Non-pigmented ciliary epithelial cell (primary cell): ENCODE measurements at regions not wholly inside any gene's neighbourhood (a gene's known extent, or its start where the extent isn't known, plus 50 kb on each side); places are given as distances from the start of the nearest gene placed in this dataset.
"Not testable (repeated sequence)": the region's sequence is repeated elsewhere in the genome, so short reads cannot be mapped to it uniquely, and the experiment has no call there.

Source experiments
- DNase-seq: peaks from one replicate; pipeline ENCODE4 v3.0.0-alpha.2; 2010; ENCODE audit warnings: low read depth

DNA sequence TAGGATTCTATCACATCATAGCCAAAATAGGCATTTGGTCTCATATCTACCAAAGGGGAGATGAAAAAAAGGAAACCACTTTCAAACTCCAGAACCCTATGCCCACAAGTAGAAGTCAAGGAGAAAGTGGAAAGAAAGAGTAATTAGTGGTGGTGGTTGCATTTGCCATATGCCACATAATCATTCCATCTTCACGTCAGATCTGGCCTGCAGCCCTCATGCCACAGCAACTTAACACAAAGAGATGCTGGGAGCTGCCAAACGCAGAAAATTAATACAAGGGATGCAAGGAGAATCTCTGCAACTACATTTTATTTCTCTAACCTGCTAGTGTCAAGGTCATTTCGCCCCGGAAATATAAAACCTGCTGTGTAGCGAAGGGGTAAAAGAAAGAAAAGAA, 148.6 kb upstream of the FOXN3 start:
- no peak for DNase-seq

DNA sequence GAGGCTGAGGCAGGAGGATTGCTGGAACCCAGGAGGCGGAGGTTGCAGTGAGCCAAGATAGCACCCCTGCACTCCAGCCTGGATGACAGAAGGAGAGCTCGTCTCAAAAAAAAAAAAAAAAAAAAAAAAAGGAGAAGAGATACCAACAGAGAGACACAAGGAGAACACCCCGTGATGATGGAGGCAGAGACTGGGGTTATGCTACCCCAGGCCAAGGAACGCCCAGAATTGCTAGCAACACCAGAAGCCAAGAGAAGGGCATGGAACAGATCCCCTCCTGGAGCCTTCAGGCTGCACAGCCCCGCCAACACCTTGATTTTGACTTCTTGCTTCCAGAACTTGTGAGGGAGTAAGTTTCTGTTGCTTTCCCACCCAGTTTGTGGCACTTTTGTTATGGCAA, 148.0 kb upstream of the FOXN3 start:
- DNase-seq = no peak

DNA sequence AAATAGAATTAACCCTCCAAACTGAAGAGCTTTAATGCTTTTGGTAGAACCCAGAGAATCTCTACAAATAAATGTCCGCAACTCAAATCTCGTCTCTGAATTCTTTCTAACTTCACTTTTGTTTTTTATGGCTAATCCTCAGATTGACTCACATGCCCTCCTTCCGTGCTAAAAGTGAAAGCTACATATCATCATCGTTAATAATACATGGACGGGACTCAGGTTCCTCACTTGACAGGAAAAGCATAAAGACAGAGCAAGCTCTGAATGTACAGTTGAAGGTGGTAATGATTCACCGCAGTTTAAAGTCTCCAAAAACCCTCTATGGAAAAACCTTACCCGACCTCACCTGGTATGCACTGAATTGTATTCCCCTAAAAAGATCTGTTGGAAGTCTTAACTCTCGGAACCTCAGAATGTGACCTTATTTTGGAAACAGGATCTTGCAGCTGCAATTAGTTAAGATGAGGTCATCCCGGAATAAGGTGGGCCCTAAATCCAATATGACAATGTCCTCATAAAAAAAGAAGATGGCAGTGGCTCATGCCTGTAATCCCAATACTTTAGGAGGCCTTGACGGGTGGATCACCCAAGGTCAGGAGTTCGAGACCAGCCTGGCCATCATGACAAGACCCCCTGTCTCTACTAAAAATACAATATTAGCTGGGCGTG, 147.4 kb upstream of the FOXN3 start:
- no peak for DNase-seq

DNA sequence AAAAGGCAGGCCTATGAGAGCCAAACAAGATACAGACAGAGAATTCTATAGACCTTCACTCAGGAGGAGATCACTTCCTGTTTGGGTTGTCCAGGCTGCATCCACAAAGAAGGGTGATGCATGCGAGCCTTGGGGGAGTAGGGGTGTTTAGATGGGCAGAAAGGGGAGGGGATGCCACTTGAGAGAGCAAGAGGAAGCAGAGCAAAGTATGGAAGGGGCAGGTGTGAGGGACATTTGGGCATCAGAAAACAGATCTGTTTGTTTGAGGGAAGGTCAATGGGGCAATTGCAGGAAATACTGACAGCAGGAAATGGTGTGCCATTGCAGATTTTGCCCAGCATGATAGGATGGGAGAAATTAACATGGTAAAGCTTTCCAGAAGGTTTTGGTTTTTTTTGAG, 146.4 kb upstream of the FOXN3 start:
- no peak for DNase-seq

DNA sequence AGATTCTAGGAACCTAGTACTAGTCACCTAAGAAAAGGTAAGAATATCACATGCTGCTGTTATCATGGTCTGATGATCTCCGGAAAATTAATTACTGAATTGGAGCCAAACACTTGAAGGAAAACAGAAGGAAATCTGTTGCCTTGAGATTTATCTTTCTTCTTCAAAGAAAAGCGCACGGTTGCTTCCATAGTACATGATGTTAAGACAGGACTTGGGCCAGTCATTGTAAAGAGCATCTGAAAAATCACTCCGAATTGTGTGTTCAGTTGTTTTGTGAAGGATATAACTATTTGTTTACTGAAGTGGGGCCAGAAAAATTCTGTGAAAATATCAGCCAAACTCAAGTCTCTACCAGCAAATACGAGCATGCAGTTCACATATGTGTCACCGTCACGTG, 134.9 kb upstream of the FOXN3 start:
- no peak for DNase-seq

DNA sequence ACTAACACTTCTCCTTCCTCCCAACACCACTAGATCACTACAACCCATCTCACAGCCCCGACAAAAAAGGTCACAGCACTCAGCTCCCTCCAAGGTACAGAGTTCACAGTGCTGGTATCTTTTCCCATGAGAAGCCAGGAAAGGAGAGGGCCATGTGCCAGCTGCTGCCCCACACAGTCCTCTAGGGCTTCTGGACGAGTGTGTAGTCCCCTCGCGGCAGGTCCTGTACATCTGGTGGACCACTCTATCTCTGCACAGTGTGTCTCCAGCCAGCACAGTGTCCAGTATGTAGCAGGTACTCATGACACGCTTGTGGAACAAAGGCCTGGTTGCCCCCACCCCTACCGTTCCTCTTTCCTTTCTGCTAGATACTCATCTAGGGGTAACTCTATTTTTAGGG, 134.4 kb upstream of the FOXN3 start:
- DNase-seq = no peak

DNA sequence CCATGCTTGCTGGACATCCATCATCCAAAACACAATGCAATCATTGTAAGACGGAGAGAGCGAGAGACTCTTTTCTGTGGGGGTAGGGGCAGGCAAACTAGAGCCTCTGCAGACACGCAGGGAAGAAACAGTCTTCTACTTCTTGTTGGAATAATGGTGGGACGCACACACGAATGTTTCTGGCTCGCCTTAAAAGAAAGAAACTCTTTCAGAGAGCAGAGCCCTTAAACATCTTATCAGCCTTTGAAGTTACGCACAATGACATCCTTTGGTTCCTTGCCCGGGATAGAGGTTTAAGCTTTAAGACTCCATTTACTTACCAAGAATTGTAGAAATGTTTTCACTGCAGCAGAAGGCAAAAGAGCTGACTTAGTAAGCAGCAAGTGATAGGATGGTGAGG, 133.8 kb upstream of the FOXN3 start:
- no peak for DNase-seq

DNA sequence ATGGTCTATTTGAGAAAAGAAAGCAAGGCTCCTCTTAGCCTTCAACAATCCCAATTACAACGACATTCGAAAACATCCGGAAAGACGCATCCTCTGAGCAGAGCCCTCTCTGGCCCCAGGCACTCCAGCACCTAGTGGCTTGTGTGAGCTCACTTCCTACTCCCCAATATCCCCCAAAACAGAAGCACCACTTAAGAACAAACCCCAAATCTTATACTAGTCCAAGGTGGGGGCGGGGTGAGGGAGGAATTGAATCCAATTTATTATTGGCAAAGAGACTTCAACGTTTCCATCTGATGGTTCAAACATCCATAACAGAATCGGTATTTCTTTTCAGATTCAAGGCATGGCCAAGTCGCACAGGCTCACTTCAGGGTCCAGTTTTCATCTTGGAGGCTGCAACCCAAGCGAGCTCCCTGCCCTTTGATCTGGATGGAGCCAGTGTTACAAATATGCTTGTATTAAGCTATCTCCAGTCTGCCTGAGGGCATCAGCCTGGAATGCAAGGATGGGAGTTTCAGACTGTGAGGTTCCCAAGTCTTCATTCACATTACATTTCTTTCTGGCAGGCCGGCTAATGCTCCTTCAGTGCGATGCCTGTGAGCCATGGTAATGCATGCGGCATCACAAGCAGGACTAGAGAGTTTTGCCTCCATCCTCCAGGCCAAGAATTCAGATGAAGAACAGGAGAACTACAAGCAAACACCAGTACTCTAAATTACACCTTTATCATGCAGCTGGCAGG, 132.5 kb upstream of the FOXN3 start:
- DNase-seq = no peak

DNA sequence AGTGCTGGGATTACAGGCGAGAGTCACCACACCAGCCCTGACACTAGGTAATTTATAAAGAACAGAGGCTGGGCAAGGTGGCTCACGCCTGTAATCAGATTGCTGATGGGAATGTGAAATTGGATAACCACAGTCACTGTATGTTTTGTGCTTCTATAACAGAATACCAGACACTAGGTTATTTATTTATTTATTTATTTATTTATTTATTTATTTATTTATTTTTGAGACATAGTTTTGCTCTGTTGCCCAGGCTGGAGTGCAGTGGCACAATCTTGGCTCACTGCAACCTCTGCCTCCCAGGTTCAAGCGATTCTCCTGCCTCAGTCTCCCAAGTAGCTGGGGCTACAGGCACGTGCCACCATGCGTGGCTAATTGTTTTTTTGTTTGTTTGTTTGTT, 130.0 kb upstream of the FOXN3 start:
- not testable (repeated sequence) for DNase-seq

DNA sequence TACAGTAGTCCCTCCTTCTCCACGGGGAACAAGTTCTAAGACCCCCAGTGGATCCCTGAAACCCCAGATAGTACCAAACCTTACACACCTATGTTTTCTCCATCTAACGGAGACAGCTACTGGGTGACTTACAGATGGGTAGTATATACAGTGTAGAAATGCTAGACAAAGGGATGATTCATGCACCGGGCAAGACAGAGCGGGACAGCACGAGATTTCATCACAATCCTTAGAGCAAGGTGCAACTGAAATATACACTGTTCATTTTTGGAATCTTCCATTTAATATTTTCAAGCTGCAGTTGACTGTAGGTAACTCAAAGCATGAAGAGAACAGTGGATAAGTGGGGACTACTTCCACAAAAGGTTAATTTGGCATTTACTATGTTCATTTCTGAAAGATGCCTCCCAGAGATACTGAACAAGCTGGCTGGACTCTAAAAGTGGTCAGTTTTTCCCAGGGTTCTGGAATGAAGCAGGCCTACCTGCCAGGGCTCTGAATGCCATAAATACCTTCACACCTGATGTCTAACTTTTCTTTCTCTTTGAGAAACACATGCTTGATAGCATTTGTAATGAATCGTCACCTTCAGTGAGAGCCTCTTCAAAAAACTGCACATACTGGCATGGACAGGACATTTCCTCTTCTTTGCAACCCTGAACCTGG, 127.7 kb upstream of the FOXN3 start:
- DNase-seq = no peak

DNA sequence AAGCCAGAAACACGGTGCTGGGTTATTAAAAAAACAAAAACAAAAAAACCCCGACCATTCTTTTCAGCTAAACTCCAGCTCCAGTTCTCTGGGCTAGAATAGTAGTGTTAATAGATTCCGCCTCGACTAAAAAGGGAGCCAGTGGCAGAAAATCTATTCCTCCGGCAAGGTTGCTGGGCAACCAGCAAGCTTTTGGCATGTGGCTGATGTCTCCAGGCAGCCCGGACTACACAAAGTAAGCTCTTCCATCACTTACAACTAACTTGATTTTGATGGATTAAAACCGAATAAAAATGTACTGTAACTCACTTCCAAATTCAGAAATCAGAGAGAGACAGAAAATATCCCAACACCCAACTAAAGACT, 126.4 kb upstream of the FOXN3 start:
- DNase-seq = no peak

DNA sequence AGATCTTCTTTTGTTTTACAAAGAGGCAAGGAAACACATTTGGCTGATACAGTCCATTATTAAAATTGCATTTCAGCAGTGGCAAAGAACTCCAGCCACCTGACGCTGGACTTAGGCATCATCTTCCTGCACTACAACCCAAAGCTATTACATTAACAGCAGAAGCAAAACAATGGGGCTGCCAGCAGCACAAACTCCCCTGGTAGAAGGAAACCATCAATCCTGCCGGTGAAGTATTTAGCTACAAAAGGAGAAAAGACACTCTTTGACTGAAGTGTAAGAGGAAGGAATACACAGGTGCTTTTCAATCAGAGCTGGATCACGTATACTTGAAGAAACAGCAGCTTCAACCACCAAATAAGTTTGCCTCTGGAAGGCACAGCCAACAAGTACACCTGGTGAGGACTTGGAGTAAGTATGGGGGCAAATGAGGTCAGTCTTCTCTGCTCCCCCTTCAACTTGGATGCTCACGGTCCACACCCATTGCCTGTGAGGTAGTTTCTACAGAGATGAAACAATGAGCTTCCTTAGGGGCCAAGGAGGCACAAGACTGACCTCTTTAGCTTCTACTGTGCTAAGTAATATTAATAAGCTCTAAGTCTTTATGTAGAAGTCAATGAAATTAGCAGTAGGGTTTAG, 125.9 kb upstream of the FOXN3 start:
- DNase-seq = no peak

DNA sequence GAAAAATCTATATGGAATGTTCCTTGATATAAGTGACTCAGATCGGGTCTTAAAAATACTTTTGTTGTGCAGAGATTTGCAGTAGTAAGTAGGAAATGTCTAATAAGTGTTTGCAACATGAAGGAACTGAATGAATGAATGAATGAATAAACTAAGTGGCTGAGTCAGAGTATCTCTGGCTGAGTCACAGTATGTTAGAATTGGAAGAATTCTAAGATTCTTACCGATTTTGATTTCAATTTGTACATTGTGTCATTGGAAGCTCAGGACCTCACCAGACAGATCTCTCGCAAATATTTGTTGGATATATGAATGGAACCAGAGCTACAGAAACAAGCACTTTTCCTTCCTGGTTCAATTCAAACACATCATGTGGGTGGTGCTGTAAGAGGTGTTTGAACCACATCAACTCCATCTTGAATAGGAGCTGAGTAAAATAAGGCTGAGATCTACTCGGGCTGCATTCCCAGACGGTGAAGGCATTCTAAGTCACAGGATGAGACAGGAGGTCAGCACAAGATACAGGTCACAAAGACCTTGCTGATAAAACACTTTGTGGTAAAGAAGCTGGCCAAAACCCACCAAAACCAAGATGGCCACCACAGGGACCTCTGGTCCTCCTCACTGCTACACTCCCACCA, 123.9 kb upstream of the FOXN3 start:
- peak; percentile 81 for DNase-seq

DNA sequence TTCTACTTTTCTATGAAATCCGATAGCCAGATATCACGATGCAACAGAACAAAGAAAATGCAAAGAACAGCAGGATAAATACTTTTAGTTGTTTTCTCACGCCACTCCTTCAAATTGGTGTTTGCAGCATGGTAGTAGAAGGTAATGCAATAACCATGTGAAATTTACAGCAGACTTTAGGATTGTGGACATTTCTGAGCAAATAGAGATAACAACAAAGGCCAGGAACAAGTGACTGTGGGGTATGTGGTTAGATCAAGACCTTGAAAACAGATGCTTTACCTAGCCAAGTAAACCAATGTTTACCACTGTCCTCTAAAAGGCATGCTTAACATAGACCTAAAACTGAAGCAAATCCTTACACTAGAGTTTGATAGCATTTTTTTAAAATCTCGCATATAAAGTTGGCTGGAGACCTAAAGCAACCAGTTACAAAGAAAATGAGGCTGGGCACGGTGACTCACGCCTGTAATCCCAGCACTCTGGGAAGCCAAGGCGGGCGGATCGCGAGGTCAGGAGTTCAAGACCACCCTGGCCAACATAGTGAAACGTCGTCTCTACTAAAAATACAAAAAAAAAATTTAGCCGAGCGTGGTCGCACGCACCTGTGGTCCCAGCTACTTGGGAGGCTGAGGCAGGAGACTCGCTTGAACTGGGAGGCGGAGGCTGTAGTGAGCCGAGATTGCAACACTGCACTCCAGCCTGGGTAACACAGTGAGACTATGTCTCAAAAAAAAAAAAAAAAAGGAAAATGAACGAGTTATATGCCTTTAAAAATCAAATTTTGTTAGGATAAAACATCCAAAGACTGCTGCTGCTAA, 123.2 kb upstream of the FOXN3 start:
- peak; percentile 48 for DNase-seq

DNA sequence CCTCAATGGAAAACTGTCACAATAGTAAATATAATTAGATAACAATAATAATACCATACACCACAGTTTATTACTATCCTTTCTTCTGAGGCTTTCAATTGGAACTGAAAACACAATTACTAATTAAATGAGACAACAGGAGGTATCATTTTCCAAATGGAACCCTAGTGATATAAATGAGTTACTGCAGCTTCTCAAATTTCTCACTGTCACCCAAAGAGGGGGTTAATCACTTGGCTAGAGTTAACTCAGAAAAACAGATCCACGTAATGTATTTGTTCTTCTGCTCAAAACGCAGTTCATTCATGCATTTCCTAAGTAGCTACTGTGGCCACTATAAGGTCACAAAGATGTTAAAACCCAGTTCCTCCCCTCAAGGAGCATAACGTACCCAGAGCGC, 120.9 kb upstream of the FOXN3 start:
- no peak for DNase-seq

DNA sequence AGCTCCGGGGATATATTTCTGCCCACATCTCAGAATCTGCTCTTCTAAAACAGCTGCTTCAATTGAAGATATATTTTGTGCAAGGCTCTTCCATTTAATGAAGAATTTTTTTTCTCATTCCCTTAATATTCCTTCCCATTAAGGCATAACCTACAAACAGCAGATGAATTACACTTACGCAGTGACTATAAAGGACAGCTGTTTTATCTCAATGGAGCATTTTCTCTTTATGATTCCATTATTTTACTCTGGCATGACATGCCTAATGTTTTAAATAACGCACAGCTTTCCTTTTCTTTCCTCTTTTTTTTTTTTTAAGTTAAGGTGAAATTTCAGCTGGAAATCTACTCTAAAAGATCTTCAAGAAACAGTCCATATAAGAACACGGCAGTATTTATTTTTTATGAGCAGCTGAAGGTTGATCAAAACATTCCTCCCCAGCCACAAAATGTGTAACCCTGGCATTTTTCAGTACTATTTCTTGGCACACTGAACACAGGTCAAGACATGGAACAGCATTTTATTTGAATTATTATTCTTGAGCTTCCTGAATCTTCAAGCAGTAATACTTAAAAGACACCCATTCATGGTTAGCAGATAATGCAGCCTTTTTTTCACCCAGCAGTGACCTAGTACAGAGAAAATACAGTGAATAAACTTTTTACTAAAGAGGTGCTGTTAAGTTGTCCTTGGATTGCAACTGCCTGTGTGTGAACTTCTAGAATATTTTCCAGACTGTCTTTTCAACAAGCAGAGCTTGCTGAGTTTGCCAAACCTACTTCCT, 118.1 kb upstream of the FOXN3 start:
- DNase-seq = no peak

DNA sequence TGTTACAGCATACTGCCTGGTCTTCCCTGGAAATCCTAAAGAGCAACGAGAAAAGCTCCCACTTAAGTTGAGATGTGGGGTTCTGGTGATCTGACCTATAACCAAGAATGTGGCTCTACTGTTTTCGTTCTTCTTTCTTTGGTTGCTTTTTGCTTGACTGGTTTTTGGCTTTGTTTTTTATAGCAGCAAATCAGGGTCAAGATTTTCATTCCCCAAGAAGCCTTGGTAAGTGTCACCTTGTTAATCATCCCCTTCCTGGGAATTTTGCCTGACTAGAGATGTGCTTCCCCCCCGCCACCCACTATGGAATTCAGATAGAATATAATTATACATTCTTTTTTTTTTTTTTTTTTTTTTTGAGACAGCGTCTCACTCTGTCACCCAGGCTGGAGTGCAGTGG, 116.7 kb upstream of the FOXN3 start:
- no peak for DNase-seq

DNA sequence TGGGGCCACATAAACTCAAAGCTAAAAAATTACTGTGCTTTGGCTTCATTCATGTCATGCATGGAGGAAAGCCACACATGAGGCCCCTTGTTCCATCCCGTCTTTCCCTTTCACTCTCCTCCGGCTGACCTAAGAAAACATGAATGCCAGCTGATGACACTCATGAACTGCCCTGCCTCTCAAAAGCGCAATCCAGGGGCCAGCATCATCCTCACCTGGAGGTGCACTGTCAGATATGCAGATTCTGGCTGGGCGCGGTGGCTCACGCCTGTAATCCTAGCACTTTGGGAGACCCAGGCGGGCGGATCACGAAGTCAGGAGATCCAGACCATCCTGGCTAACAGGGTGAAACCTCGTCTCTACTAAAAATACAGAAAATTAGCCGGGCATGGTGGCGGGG, 116.1 kb upstream of the FOXN3 start:
- DNase-seq = no peak

DNA sequence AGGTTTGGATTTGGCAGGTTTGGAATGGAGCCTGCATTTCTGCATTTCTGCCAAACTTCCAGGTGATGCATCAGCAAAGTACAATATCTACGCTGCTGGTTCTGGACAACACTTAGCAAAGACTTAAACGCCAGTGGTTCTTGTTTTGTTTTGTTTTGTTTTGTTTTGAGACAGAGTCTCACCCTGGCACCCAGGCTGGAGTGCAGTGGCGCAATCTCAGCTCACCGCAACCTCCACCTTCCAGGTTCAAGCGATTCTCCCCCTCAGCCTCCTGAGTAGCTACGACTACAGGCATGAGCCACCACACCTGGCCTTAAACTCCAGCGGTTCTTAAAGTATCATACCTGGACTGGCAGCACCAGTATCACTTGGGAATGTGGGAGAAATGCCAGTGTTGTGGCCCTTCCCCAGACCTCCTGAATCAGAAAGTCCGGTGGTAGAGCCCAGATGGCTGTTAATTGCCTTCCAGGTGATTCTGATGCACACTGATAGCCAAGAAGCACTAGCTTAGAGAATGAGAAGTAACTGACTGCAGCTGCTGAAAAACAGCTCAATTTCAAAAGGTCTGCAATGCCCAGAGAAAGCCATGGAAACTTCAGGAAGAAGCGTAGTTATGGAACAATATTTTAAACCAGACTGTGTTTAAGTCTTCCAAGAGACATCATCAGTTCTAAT, 114.8 kb upstream of the FOXN3 start:
- no peak for DNase-seq

DNA sequence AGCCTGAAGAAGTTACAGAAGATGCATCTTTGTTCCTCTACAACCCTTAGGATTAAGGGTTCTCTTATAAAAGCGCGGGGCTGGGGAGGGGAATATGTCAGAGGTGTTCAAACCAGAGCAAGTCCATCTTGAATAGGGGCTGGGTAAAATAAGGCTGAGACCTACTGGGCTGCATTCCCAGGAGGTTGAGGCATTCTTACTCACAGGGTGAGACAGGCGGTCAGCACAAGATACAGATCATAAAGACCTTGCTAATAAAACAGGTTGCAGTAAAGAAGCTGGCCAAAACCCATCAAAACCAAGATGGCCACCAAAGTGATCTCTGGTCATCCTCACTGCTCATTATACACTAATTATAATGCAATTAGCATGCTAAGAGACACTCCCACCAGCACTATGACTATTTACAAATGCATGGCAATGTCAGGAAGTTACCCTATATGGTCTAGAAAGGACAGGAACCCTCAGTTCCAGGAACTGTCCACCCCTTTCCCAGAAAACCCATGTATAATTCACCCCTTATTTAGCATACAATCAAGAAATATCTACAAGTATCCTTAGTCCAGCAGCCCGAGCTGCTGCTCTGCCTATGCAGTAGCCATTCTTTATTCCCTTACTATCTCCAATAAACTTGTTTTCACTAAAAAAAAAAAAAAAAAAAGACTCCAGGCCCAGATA, 108.1 kb upstream of the FOXN3 start:
- DNase-seq = no peak
